GM12878 (cell line): ENCODE measurements at regions not wholly inside any gene's neighbourhood (a gene's known extent, or its start where the extent isn't known, plus 50 kb on each side); places are given as distances from the start of the nearest gene placed in this dataset.

Experiments
- ATAC-seq: fragments of 200-7000 bp; cut with Tn5 transposase; 3 replicates; pipeline ENCODE4 v1.9.1; 2020; ENCODE audit warnings: mild to moderate bottlenecking, moderate library complexity
- BruUV-seq: library from RNA; stranded (reverse); fragments of 400-500 nt; replicated peaks from 2 replicates; lab custom pipeline; 2021; lab: Mats Ljungman, UMichigan
- CTCF ChIA-PET: fragments of 300-600 bp; sonication (Branson Sonifier 250); formaldehyde crosslinking; extraction: SDS; loops from one replicate; lab custom pipeline; 2021; ENCODE audit warnings: inconsistent platforms; lab: Yijun Ruan, JAX
- POLR2A ChIA-PET: fragments of 350-600 bp; formaldehyde crosslinking; extraction: SDS; loops from one replicate; lab custom pipeline; 2021; ENCODE audit warnings: inconsistent platforms; lab: Charles Lee
- RAD21 ChIA-PET: fragments of 300-600 bp; sonication (Branson Sonifier 250); formaldehyde crosslinking; loops from one replicate; lab custom pipeline; 2023; ENCODE audit warnings: antibody characterized with exemption; ENCODE audit not compliant: unreplicated experiment; lab: Charles Lee
- SMC1A ChIA-PET: fragments of 300-600 bp; sonication (Branson Sonifier 250); formaldehyde crosslinking; loops from one replicate; lab custom pipeline; 2023; ENCODE audit not compliant: unreplicated experiment, uncharacterized antibody; lab: Charles Lee
- DNase-seq: peaks from one replicate; pipeline ENCODE4 v3.0.0-alpha.2; 2011; ENCODE audit warnings: low read depth, low spot score
- FAIRE-seq: peaks from 3 replicates; lab custom pipeline; 2011; peaks lifted over from hg19 to GRCh38; lab: Jason Lieb, UNC
- H2AFZ ChIP-seq: 2 replicates; pipeline ENCODE4 v1.6.0; 2011; ENCODE audit warnings: low read depth, low read length, control low read depth; ENCODE audit not compliant: control insufficient read depth
- H3K27ac ChIP-seq: 2 replicates; pipeline ENCODE4 v1.5.1; 2011; ENCODE audit warnings: control low read depth; ENCODE audit not compliant: control insufficient read depth, insufficient read depth
- H3K27me3 ChIP-seq, 2 experiments: replicated peaks in 1 of 2; 2 replicates each; pipeline versions ENCODE4 v1.6.0 to v1.6.1; 2011; ENCODE audit warnings: low read length in 1 of 2; ENCODE audit not compliant: control insufficient read depth in 2 of 2, insufficient read depth in 2 of 2
- H3K36me3 ChIP-seq, 2 experiments: 2 replicates each; pipeline ENCODE4 v1.5.1; 2011; ENCODE audit warnings: low read length in 1 of 2; ENCODE audit not compliant: control insufficient read depth in 2 of 2, insufficient read depth in 2 of 2
- H3K4me1 ChIP-seq: 2 replicates; pipeline ENCODE4 v1.6.1; 2011; ENCODE audit warnings: mild to moderate bottlenecking, low read length, moderate library complexity, mixed read lengths; ENCODE audit not compliant: control insufficient read depth, insufficient read depth
- H3K4me2 ChIP-seq: 2 replicates; pipeline ENCODE4 v1.6.0; 2011; ENCODE audit warnings: control low read depth; ENCODE audit not compliant: control insufficient read depth, insufficient read depth
- H3K4me3 ChIP-seq: fragments of 200-600 bp; sonication (generic); 2 replicates; pipeline ENCODE4 v1.5.1; 2016
- H3K79me2 ChIP-seq: 2 replicates; pipeline ENCODE4 v1.6.0; 2011; ENCODE audit warnings: low read length; ENCODE audit not compliant: control insufficient read depth, insufficient read depth
- H3K9ac ChIP-seq: 2 replicates; pipeline ENCODE4 v1.8.0; 2011; ENCODE audit warnings: low read length, control low read depth, mixed read lengths; ENCODE audit not compliant: control insufficient read depth, insufficient read depth
- H3K9me3 ChIP-seq: replicated peaks from 3 replicates; pipeline ENCODE4 v1.5.1; 2011; ENCODE audit warnings: mild to moderate bottlenecking, low read length; ENCODE audit not compliant: control insufficient read depth, insufficient read depth
- H4K20me1 ChIP-seq: 2 replicates; pipeline ENCODE4 v1.6.0; 2011; ENCODE audit not compliant: control insufficient read depth, insufficient read depth
- ASH2L ChIP-seq: fragments of 300-600, 200-600 bp; sonication (generic); IDR thresholded peaks from 2 replicates; pipeline ENCODE4 v1.6.1; 2017; ENCODE audit warnings: low read depth, mild to moderate bottlenecking, borderline replicate concordance
- ATF2 ChIP-seq: IDR thresholded peaks from 2 replicates; pipeline ENCODE4 v1.6.1; 2012; ENCODE audit warnings: low read length, inconsistent platforms
- BHLHE40 ChIP-seq, 2 experiments: fragments of 450-650 bp in 1 of 2; IDR thresholded peaks; 2 replicates each; pipeline ENCODE4 v1.6.1; 2011 to 2017; ENCODE audit warnings: low read depth in 2 of 2, borderline replicate concordance in 1 of 2, improper control_type of control experiment in 1 of 2, low read length in 1 of 2, mild to moderate bottlenecking in 1 of 2
- CBFB ChIP-seq: IDR thresholded peaks from 2 replicates; pipeline ENCODE4 v1.6.1; 2016; ENCODE audit warnings: antibody characterized with exemption, low read depth
- CHD1 ChIP-seq: IDR thresholded peaks from 2 replicates; pipeline ENCODE4 v1.6.1; 2012; ENCODE audit warnings: low read depth, low read length, improper control_type of control experiment
- CREB1 ChIP-seq: IDR thresholded peaks from 2 replicates; pipeline ENCODE4 v1.6.1; 2012; ENCODE audit warnings: low read depth, mild to moderate bottlenecking, inconsistent platforms
- ELK1 ChIP-seq: IDR thresholded peaks from 2 replicates; pipeline ENCODE4 v1.6.1; 2012; ENCODE audit warnings: low read depth, low read length, improper control_type of control experiment
- HSF1 ChIP-seq: fragments of 150-350 bp; IDR thresholded peaks from 2 replicates; pipeline ENCODE4 v1.6.1; 2014; ENCODE audit warnings: mild to moderate bottlenecking, low read depth, low read length
- IKZF1 ChIP-seq: fragments of 450-650 bp; conservative IDR thresholded peaks from 2 replicates; pipeline ENCODE4 v1.6.1; 2017; ENCODE audit warnings: antibody characterized with exemption, mild to moderate bottlenecking
- LARP7 ChIP-seq: fragments of 450-650 bp; IDR thresholded peaks from 2 replicates; pipeline ENCODE4 v1.6.1; 2017; ENCODE audit warnings: mild to moderate bottlenecking
- MYB ChIP-seq: fragments of 150-350 bp; IDR thresholded peaks from 2 replicates; pipeline ENCODE4 v1.6.1; 2014; ENCODE audit warnings: mild to moderate bottlenecking, low read depth, low read length, borderline replicate concordance
- NFIC ChIP-seq: IDR thresholded peaks from 2 replicates; pipeline ENCODE4 v1.6.1; 2012; ENCODE audit warnings: low read depth, mild to moderate bottlenecking, inconsistent platforms, low read length, moderate library complexity
- RELA ChIP-seq: fragments of 450-650 bp; IDR thresholded peaks from 2 replicates; pipeline ENCODE4 v1.8.0; 2014; ENCODE audit warnings: borderline replicate concordance; ENCODE audit not compliant: partially characterized antibody
- SUPT20H ChIP-seq: IDR thresholded peaks from 2 replicates; pipeline ENCODE4 v1.6.1; 2011; ENCODE audit warnings: low read depth, mild to moderate bottlenecking, low read length, moderate library complexity, borderline replicate concordance; ENCODE audit not compliant: control insufficient read depth
- TCF12 ChIP-seq: IDR thresholded peaks from 2 replicates; pipeline ENCODE4 v1.6.1; 2011; ENCODE audit warnings: low read depth, mild to moderate bottlenecking, low read length
- USF1 ChIP-seq: IDR thresholded peaks from 2 replicates; pipeline ENCODE4 v1.6.1; 2011; ENCODE audit warnings: borderline replicate concordance, low read depth, mild to moderate bottlenecking, moderate library complexity, mixed read lengths, low read length; ENCODE audit not compliant: insufficient read depth; ENCODE audit errors: extremely low read length
- WRNIP1 ChIP-seq: IDR thresholded peaks from 2 replicates; pipeline ENCODE4 v1.6.1; 2011; ENCODE audit warnings: low read depth, low read length, improper control_type of control experiment, borderline replicate concordance
- YY1 ChIP-seq: IDR thresholded peaks from 2 replicates; pipeline ENCODE4 v1.6.1; 2011; ENCODE audit warnings: low read depth, mild to moderate bottlenecking, low read length
- ZNF207 ChIP-seq: fragments of 450-650 bp; IDR thresholded peaks from 2 replicates; pipeline ENCODE4 v1.6.1; 2014; ENCODE audit warnings: antibody characterized with exemption, mild to moderate bottlenecking, borderline replicate concordance
- ZNF24 ChIP-seq: fragments of 450-650 bp; IDR thresholded peaks from 2 replicates; pipeline ENCODE4 v1.6.1; 2017; ENCODE audit warnings: antibody characterized with exemption, mild to moderate bottlenecking
- WGBS: methylation state at CpG from one replicate; pipeline ENCODE4 v1.1.6; 2016; ENCODE audit warnings: low lambda C conversion rate; ENCODE audit not compliant: insufficient replicate concordance, insufficient coverage; ENCODE audit errors: missing lambda C conversion rate; 5-methylcytosine and 5-hydroxymethylcytosine counted together
- in situ Hi-C: fragments of 300-500 bp; cut with MboI; formaldehyde crosslinking; loops from 9 replicates; pipeline ENCODE4 v1.14.3; 2018; ENCODE audit warnings: mixed read lengths
- intact Hi-C: fragments of 100-400 bp; cut with micrococcal nuclease; formaldehyde crosslinking; loops from one replicate; pipeline ENCODE4 v1.14.2; 2022; ENCODE audit not compliant: unreplicated experiment

GRCh38 chr22:19598054-19598855 is 74.0 kb upstream of the CLDN5 start:
- no peak for FAIRE-seq
- Histone ChIP-seq H3K4me3 (no peak overlapping the region), H4K20me1 (no peaks in the 10 kb centered on the region), H3K4me1 (no peaks in the 10 kb centered on the region; the same call in 1 of the 2 replicates), H3K79me2 (no peaks in the 10 kb centered on the region), H3K9ac (no peak overlapping the region), H3K36me3 (no peaks in the 10 kb centered on the region), H3K9me3 (no peaks in the 10 kb centered on the region), H3K27me3 (no peaks in the 10 kb centered on the region), H2AFZ (no peak overlapping the region), H3K4me2 (no peak overlapping the region), H3K27ac (no peak overlapping the region)
- no TSS peak for BruUV-seq
- ChIA-PET POLR2A (no interaction called here), RAD21 (no interaction called here), CTCF (no interaction called here), SMC1A (no interaction called here)
- WGBS = 36% methylated on average over 10 of the region's 10 CpGs
- no peak for ATAC-seq
- intact Hi-C loops = no loop called here
- no peak for DNase-seq
- TF ChIP-seq LARP7 = no peak
- no peak for TF ChIP-seq BHLHE40 (IDR thresholded peaks at IDR 0.05; ENCODE audit: borderline replicate concordance in 1 of 2, low read depth in 2 of 2, low read length in 1 of 2)
- TF ChIP-seq YY1 = no peak
- TF ChIP-seq ASH2L = no peak
- no peak for TF ChIP-seq RELA
- TF ChIP-seq WRNIP1 = no peak
- TF ChIP-seq TCF12 = no peak
- no peak for TF ChIP-seq IKZF1
- no peak for TF ChIP-seq HSF1
- no peak for TF ChIP-seq MYB
- TF ChIP-seq ZNF207 = no peak
- no peak for TF ChIP-seq SUPT20H
- TF ChIP-seq ZNF24 = no peak
- TF ChIP-seq CHD1 = no peak
- TF ChIP-seq CREB1 = no peak
- TF ChIP-seq ELK1 = no peak
- no peak for TF ChIP-seq USF1
- TF ChIP-seq CBFB = no peak
- no peak for TF ChIP-seq NFIC
- no peak for TF ChIP-seq ATF2
- in situ Hi-C loops = no loop called here
